CD4-positive, CD25-positive, alpha-beta regulatory T cell (primary cell): ENCODE measurements at regions not wholly inside any gene's neighbourhood (a gene's known extent, or its start where the extent isn't known, plus 50 kb on each side); places are given as distances from the start of the nearest gene placed in this dataset.
"Not testable (repeated sequence)": the region's sequence is repeated elsewhere in the genome, so short reads cannot be mapped to it uniquely, and the experiment has no call there.

Experiments
- ATAC-seq, 2 donors: fragments of 150-1000 bp; cut with Tn5 transposase; one replicate each; pipeline ENCODE4 v1.10.0; 2021; ENCODE audit warnings: low read depth in 2 of 2, moderate number of reproducible peaks in 2 of 2, moderate library complexity in 1 of 2
- DNase-seq, 3 donors: peaks; one replicate each; pipeline versions ENCODE4 v3.0.0 to v3.0.0-alpha.2; 2012 to 2022; ENCODE audit warnings: mixed read lengths in 1 of 3
- H3K27ac ChIP-seq: one replicate; pipeline ENCODE4 v1.7.0; 2013; ENCODE audit warnings: mild to moderate bottlenecking, low read length; ENCODE audit not compliant: insufficient read depth, poor library complexity, severe bottlenecking
- H3K27me3 ChIP-seq: one replicate; pipeline ENCODE4 v1.7.0; 2013; ENCODE audit warnings: low read length; ENCODE audit not compliant: control insufficient read depth, insufficient read depth
- H3K36me3 ChIP-seq: one replicate; pipeline ENCODE4 v1.7.0; 2013; ENCODE audit warnings: mild to moderate bottlenecking, low read length, moderate library complexity; ENCODE audit not compliant: control insufficient read depth, insufficient read depth
- H3K4me1 ChIP-seq: 2 replicates; pipeline ENCODE4 v1.7.0; 2013; ENCODE audit warnings: mild to moderate bottlenecking, low read length; ENCODE audit not compliant: insufficient read depth, control insufficient read depth, poor library complexity, severe bottlenecking
- H3K4me3 ChIP-seq: one replicate; pipeline ENCODE4 v1.7.0; 2013; ENCODE audit warnings: low read depth, mild to moderate bottlenecking, low read length, moderate library complexity
- H3K9me3 ChIP-seq, 2 experiments: 1 replicate in 1 of 2; 2 replicates in 1 of 2; pipeline ENCODE4 v1.7.0; 2013; ENCODE audit warnings: low read length in 2 of 2, mild to moderate bottlenecking in 1 of 2, moderate library complexity in 1 of 2; ENCODE audit not compliant: control insufficient read depth in 2 of 2
- H3K27ac Mint-ChIP-seq, 3 donors: one replicate each; pipeline ENCODE4 v1.8.0; 2020 to 2022; ENCODE audit warnings: mild to moderate bottlenecking in 3 of 3, mixed read lengths in 3 of 3, moderate library complexity in 2 of 3
- H3K27me3 Mint-ChIP-seq: one replicate; pipeline ENCODE4 v1.8.0; 2022; ENCODE audit warnings: mild to moderate bottlenecking, mixed read lengths
- H3K36me3 Mint-ChIP-seq: one replicate; pipeline ENCODE4 v1.8.0; 2020; ENCODE audit warnings: mixed read lengths
- H3K4me1 Mint-ChIP-seq, 4 donors: one replicate each; pipeline ENCODE4 v1.8.0; 2020 to 2022; ENCODE audit warnings: mixed read lengths in 4 of 4, mild to moderate bottlenecking in 1 of 4
- H3K4me3 Mint-ChIP-seq, 4 donors: one replicate each; pipeline ENCODE4 v1.8.0; 2020 to 2022; ENCODE audit warnings: mild to moderate bottlenecking in 4 of 4, mixed read lengths in 4 of 4, moderate library complexity in 3 of 4
- H3K9me3 Mint-ChIP-seq, 7 donors: one replicate each; pipeline ENCODE4 v1.8.0; 2020 to 2022; ENCODE audit warnings: mixed read lengths in 7 of 7, mild to moderate bottlenecking in 3 of 7, moderate library complexity in 2 of 7

DNA sequence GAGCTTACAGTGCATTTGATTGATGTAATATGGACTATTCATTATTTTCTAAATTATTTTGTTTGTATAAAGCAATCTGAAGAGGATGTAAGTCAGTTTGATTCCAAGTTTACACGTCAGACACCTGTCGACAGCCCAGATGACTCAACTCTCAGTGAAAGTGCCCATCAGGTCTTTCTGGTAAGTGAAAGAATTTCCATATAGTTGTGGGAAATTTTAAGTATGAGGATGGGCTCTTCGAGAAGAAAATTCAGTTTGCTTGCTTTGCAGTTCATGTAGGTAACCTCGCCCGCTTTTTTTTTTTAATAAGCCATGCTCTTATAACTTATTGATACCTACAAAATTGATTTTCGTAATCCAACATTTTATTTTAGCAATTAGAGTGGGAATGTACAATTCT lies 151.6 kb downstream of the CDRT15L2 start:
- H3K4me1 Mint-ChIP-seq, H3K36me3 ChIP-seq, H3K4me1 ChIP-seq, H3K27ac Mint-ChIP-seq, H3K27ac ChIP-seq, H3K4me3 Mint-ChIP-seq, H3K27me3 Mint-ChIP-seq, DNase-seq, H3K9me3 Mint-ChIP-seq, H3K9me3 ChIP-seq, H3K4me3 ChIP-seq, ATAC-seq, H3K36me3 Mint-ChIP-seq, H3K27me3 ChIP-seq: not testable (repeated sequence)

DNA sequence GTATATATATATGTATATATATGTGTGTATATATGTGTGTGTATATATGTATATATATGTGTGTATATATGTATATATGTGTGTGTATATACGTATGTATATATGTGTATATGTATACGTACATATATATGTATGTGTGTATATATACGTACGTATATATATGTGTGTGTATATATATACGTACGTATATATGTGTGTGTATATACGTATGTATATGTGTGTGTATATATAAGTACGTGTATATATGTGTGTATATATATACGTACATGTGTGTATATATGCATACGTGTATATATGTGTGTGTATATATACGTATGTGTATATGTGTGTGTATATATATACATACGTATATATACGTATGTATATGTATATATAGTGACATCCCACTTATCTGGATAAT lies 154.4 kb downstream of the CDRT15L2 start:
- DNase-seq (no peak), ATAC-seq (no peak)
- Mint-ChIP-seq H3K9me3 (no peaks in the 10 kb centered on the region), H3K27ac (no peak overlapping the region), H3K27me3 (peaks cover 12% of the 10 kb centered on the region), H3K4me1 (no peaks in the 10 kb centered on the region), H3K36me3 (no peaks in the 10 kb centered on the region), H3K4me3 (no peak overlapping the region)
- Histone ChIP-seq H3K27me3 (no peaks in the 10 kb centered on the region), H3K4me3 (no peak overlapping the region), H3K36me3 (no peaks in the 10 kb centered on the region), H3K9me3 (no peaks in the 10 kb centered on the region), H3K27ac (no peak overlapping the region), H3K4me1 (no peaks in the 10 kb centered on the region)

DNA sequence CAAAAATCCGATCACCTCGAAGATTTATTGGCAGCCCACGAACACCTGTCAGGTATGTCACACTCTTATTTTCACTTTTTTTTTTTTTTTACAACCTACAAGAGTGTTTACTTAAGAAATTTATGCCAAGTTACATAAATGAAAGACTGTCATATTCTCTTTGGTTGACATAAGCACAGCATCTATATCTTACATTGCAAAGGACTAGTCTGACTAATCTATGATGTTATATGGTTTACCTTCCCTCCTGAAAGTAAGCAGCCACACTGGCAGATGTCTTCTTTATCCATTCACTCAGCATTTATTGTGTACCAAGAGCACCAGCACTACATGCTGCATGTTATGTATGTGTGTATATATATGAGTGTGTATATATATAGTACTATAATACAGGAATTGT lies 156.3 kb downstream of the CDRT15L2 start:
- Histone ChIP-seq H3K36me3 (no peaks in the 10 kb centered on the region), H3K9me3 (no peaks in the 10 kb centered on the region), H3K27ac (no peak overlapping the region), H3K4me3 (no peak overlapping the region), H3K27me3 (no peaks in the 10 kb centered on the region), H3K4me1 (no peaks in the 10 kb centered on the region)
- Mint-ChIP-seq H3K27me3 (peaks cover 12% of the 10 kb centered on the region), H3K9me3 (no peaks in the 10 kb centered on the region), H3K36me3 (no peaks in the 10 kb centered on the region), H3K27ac (no peak overlapping the region), H3K4me1 (no peaks in the 10 kb centered on the region), H3K4me3 (no peak overlapping the region)
- DNase-seq (no peak), ATAC-seq (no peak)

DNA sequence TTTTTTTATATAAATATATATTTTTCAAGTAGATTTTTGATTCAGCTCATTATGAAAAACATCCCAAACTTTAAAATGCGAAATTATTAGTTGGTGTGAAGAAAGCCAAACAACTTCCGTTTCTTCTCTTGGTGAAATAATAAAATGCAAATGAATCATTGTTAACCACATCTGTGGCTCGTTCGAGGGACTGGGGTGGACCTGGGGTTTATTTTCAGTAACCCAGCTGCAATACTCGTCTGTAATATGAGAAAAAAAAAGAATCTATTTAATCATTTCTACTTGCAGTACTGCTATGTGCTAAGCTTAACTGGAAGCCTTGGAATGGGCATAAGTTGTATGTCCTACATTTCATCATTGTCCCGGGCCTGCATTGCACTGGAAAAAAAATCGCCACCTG lies 158.1 kb downstream of the CDRT15L2 start:
- not testable (repeated sequence) for H3K36me3 Mint-ChIP-seq, H3K4me3 Mint-ChIP-seq, H3K4me1 Mint-ChIP-seq, H3K36me3 ChIP-seq, H3K4me3 ChIP-seq, H3K27ac Mint-ChIP-seq, ATAC-seq, H3K9me3 ChIP-seq, H3K27ac ChIP-seq, H3K27me3 ChIP-seq, DNase-seq, H3K9me3 Mint-ChIP-seq, H3K4me1 ChIP-seq
- H3K27me3 Mint-ChIP-seq: peaks cover 16% of the 10 kb centered on the region

DNA sequence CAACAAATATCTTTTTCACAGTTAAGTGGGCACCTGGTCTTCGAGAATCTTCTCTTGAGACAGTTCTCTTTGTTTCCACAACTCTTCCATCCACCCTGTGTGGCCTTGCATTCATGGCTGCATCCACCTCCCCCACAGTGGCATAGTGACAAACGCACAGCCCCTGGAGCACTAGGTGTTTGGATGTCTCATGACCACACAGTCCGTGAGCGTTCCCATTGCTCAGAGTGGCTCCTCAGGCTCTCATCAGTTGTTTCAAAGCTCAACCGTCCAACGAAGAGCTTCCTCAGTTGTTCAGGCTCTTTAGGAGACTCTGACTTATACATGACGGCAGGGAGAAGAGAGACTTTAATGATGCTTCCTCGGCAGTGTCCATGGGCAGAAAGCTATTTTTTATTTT lies 191.6 kb downstream of the CDRT15L2 start:
- Histone ChIP-seq H3K9me3 (no peaks in the 10 kb centered on the region), H3K36me3 (no peaks in the 10 kb centered on the region), H3K27ac (no peak overlapping the region), H3K27me3 (no peaks in the 10 kb centered on the region), H3K4me3 (no peak overlapping the region), H3K4me1 (no peaks in the 10 kb centered on the region)
- no peak for DNase-seq
- H3K36me3 Mint-ChIP-seq: no peaks in the 10 kb centered on the region
- peaks cover 0 to 3% (median 0%) of the 10 kb centered on the region in 4 donors for H3K4me1 Mint-ChIP-seq
- H3K27ac Mint-ChIP-seq: no peak overlapping the region
- no peak for ATAC-seq
- H3K9me3 Mint-ChIP-seq: peaks cover 0 to 1% (median 0%) of the 10 kb centered on the region in 7 donors
- H3K27me3 Mint-ChIP-seq: no peaks in the 10 kb centered on the region
- H3K4me3 Mint-ChIP-seq: no peak overlapping the region

DNA sequence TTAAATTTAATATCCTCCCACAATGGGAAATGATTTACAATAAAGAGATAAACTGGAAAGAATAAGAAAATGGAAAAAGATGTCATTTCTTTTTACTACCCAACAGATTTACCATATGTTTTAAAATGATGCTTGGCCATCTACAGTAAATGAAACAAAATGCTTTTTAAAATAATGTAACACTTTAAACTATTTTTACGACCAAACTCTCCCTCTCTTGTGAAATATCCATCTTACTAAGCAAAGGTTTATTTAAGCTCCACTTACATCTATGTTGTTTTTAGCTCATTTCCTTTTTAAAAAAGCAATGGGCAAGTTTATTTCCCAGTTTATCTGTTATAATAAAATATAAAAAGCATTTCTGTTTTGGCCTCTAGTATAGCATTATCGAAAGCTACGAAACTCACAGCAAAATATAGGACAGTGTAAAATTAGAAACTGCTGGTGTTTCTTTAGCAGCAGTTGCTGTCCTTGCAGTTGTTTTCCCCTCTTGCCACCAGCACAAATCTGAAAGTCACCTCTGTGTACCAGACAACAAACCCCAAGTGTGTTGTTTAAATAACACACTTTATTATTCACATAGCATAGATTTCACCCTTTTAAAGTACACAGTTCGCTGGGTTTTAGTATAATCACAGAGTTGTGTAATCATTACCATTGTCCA lies 195.1 kb downstream of the CDRT15L2 start:
- Histone ChIP-seq H3K4me1 (no peaks in the 10 kb centered on the region), H3K9me3 (no peaks in the 10 kb centered on the region), H3K27ac (no peak overlapping the region), H3K27me3 (no peaks in the 10 kb centered on the region), H3K4me3 (no peak overlapping the region), H3K36me3 (no peaks in the 10 kb centered on the region)
- H3K36me3 Mint-ChIP-seq: no peaks in the 10 kb centered on the region
- no peak overlapping the region for H3K4me3 Mint-ChIP-seq
- no peaks in the 10 kb centered on the region for H3K9me3 Mint-ChIP-seq
- no peak for DNase-seq
- no peak for ATAC-seq
- peaks cover 5% of the 10 kb centered on the region for H3K27me3 Mint-ChIP-seq
- H3K4me1 Mint-ChIP-seq: no peaks in the 10 kb centered on the region
- no peak overlapping the region for H3K27ac Mint-ChIP-seq

DNA sequence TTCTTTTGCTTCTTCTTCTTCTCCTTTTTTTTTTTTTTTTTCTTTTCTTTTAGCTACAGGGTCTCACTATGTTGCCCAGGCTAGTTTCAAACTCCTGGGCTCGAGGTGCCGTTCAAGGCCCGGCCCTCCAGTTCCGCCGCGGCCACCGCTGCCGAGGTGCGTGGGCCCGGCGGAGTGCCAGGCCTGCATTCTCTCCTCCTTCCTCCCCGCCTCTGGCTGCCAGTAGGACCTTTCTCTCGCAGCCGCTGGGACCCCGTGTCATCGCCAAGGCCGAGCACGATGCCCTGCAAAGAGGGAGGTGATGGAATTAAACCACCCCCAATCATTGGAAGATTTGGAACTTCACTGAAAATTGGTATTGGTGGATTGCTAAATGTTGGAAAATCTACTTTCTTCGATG lies 195.8 kb downstream of the CDRT15L2 start:
- no peak overlapping the region for H3K4me3 ChIP-seq
- H3K27me3 ChIP-seq: no peaks in the 10 kb centered on the region
- Mint-ChIP-seq H3K4me1 (no peaks in the 10 kb centered on the region), H3K27ac (no peak overlapping the region), H3K4me3 (no peak overlapping the region), H3K9me3 (no peaks in the 10 kb centered on the region), H3K27me3 (peaks cover 5% of the 10 kb centered on the region), H3K36me3 (no peaks in the 10 kb centered on the region)
- no peak overlapping the region for H3K27ac ChIP-seq
- H3K4me1 ChIP-seq: no peaks in the 10 kb centered on the region
- H3K36me3 ChIP-seq: no peaks in the 10 kb centered on the region
- DNase-seq (no peak), ATAC-seq (no peak)
- no peaks in the 10 kb centered on the region for H3K9me3 ChIP-seq

DNA sequence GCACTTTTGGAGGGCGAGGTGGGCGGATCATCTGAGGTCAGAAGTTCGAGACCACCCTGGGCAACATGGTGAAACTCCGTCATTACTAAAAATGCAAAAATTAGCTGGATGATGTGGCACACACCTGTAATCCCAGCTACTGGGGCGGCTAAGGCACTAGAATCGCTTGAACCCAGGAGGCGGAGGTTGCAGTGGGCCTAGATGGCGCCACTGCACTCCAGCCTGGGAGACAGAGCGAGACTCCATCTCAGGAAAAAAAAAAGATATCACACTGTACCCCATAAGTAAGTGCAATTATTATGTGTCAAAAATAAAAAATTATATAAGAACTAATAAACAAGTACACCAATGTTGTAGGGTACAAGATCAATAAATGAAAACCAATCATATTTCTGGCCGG lies 200.0 kb downstream of the CDRT15L2 start:
- no peak for ATAC-seq
- no peak for DNase-seq
- H3K4me3 ChIP-seq: no peak overlapping the region
- Mint-ChIP-seq H3K4me3 (no peak overlapping the region), H3K9me3 (no peaks in the 10 kb centered on the region), H3K27me3 (peaks cover 11% of the 10 kb centered on the region), H3K27ac (no peak overlapping the region), H3K4me1 (no peaks in the 10 kb centered on the region), H3K36me3 (no peaks in the 10 kb centered on the region)
- H3K36me3 ChIP-seq: no peaks in the 10 kb centered on the region
- H3K4me1 ChIP-seq: no peaks in the 10 kb centered on the region
- H3K27ac ChIP-seq: no peak overlapping the region
- no peaks in the 10 kb centered on the region for H3K27me3 ChIP-seq
- H3K9me3 ChIP-seq: no peaks in the 10 kb centered on the region
